ENCODE measurements at regions not wholly inside any gene's neighbourhood (a gene's known extent, or its start where the extent isn't known, plus 50 kb on each side); places are given as distances from the start of the nearest gene placed in this dataset.

DNA sequence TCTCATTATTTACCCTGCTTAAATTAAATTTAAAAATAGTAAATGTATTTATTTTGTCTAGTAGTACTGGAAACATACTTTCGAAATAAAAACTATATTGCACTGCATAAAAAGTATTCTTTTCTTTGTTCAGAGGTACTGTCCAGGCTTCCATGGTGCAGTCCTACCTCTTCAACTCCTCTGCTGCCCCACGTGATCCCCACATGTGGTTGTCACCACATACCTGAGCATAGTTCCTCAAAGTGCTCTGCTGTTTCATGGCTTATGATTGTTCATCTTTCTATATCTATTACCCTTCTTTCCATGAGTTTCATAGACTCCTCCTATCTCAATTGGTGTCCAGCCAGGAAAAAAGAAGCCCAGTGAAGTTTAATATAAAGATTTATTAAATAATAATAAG is 317.5 kb upstream of the OR4E1 start:
- DNase-seq (ENCODE audit: low spot score), result no peak

- DNase-seq (ENCODE audit: low spot score), result peak; percentile 13
These were observed 316.5 kb upstream of the OR4E1 start for GRCh38 chr14:21990116-21990515.

DNA sequence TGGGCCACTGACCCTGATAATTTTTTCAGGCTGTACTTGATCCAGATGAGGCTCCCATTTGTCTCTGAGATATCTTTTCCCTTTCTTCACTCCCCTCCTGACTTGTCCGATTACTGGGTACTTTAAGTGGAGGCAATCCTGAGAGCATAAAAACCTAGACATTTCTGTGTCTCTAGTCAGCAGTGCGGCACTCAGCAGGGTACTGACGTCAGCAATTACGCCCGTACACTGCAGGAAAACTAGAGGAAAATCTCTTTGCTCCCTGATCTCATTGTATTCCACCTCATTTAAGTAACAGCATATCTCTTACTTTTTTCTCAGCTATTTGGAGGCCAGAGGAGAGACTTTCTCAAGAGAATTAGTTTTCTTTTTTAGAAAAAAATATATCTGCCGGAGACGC is 315.5 kb upstream of the OR4E1 start:
- no peak for DNase-seq (ENCODE audit: low spot score)

GRCh38 chr14:21988413-21988812 is 314.8 kb upstream of the OR4E1 start:
- DNase-seq (ENCODE audit: low spot score), result no peak

DNA sequence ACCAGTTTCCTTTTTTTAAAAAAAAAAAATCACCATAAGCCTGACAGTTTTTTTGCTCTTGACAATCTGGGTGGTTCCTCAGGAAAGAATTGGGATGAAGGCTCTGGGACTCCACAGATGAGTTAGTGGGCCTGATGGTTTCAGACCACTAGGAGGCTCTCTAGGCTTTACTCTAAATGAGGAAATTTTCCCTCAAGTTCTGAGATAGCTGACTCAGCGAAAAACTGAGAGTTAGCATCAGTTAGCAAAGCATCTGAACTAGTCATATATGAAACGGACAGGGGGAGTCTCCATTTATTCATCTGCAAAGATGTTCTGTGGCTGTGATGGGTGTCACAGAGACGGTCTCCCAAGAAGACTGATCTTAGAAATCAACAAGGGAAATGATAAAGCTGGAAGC is 314.3 kb upstream of the OR4E1 start:
- peak; percentile 62 for DNase-seq (ENCODE audit: low spot score)

DNA sequence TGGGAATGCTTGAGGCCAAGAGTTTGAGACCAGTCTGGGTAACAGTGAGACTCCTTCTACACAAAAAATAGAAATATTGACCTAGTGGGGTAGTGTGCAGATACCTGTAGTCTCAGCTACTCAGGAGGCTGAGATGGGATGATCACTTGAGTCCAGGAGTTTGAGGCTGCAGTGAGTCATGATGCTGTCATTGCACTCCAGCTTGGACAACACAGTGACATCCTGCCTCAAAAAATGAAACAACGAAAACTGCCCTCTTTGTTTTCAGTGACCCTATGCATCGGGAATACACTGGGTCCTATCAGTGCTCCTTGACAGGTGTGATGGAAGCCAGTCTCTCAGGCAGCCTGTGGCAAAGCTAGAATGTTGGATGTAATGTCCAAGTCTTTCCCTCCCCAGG is 311.5 kb upstream of the OR4E1 start:
- DNase-seq (ENCODE audit: low spot score), result no peak

DNA sequence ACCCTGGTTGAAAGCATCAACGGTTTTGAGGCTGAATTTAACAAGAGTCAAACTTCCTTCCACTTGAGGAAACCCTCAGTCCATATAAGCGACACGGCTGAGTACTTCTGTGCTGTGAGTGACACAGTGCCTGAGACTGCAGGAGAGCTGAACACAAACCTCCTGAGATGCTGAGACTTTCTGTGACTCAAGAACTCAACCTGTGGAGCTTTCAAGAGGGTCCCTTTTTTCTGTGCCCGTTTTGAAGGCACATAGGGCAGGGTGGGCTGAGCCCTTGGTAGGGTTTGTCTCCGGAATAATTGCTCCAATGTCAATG is 305.3 kb upstream of the OR4E1 start:
- DNase-seq (ENCODE audit: low spot score), result no peak

DNA sequence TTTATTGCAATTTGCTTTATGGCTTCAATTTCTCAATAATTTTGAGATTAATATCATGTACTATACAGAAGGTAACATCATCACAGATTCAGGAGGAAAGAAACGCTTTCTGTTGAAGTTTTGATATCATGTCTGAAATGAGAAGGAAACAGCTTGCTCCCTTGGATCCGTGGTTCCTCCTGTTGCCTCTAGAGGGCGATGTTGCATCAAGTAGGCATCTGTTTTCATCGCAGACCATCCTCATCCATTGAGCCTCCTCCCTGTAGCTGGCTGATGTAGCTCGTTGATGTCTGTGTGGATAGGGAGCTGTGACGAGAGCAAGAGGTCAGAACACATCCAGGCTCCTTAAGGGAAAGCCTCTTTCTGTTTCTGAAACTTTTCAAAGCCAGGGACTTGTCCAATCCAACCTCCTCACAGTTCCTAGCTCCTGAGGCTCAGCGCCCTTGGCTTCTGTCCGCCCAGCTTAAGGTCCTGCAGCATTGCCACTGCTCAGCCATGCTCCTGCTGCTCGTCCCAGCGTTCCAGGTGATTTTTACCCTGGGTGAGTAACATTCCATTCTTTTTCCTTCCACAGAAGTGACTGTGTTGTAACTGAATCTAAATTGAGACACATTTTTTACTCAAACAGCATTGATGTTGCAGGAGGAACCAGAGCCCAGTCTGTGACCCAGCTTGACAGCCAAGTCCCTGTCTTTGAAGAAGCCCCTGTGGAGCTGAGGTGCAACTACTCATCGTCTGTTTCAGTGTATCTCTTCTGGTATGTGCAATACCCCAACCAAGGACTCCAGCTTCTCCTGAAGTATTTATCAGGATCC is 304.8 kb upstream of the OR4E1 start:
- peak; percentile 38 for DNase-seq (ENCODE audit: low spot score)

DNA sequence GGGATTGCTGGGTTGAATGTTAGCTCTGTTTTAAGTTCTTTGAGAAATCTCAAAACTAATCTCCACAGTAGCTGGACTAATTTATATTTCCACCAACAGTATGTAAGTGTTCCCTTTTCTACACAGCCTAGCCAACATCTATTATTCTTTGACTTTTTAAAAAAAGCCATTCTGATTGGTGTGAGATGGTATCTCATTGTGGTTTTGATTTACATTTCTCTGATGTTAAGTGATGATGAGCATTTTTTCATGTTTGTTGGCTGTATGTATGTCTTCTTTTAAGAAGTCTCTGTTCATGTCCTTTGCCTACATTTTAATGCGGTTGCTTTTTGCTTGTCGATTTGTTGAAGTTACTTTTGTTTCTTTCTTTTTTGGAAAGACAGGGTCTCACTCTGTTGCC is 301.1 kb upstream of the OR4E1 start:
- no peak for DNase-seq (ENCODE audit: low spot score)

GRCh38 chr14:21965042-21965441 is 291.4 kb upstream of the OR4E1 start:
- no peak for DNase-seq (ENCODE audit: low spot score)

DNA sequence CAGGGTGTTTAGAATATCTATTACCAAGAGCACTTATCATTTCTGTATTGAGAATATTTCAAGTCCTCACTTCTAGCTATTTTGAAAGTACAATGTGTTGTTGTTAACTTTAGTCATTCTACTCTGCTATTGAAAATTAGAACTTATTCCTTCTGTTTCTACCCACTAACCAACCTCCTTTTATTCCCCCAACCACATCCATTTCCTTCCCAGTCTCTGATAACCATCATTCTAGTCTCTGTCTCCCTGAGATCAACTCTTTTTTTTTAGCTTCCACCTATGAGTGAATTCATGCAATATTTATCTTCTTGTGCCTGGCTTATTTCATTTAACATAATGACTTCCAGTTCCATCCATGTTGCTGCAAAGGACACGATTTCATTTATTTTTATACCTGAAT is 290.6 kb upstream of the OR4E1 start:
- DNase-seq (ENCODE audit: low spot score), result no peak

GRCh38 chr14:21960636-21961035 is 287.0 kb upstream of the OR4E1 start:
- DNase-seq (ENCODE audit: low spot score), result no peak

DNA sequence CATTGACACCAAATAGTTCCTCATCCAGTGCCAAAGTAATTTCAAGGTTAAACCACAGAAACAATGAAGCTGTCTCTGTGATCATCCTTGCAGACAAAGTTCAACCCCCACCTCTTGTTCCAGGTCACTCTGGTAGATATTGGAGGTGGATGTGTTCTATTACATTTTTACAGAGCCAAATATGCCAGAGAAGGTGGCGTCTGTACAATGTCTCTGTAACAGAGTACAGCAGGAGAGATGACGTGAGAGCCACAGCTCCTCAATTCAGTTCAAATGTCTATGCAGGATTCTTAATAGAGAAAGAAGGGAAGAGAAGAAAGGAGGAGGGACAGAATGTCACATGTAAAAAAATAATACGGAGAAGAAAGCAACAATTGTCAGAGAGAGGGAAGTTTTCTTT is 268.3 kb upstream of the OR4E1 start:
- DNase-seq (ENCODE audit: low spot score), result no peak

DNA sequence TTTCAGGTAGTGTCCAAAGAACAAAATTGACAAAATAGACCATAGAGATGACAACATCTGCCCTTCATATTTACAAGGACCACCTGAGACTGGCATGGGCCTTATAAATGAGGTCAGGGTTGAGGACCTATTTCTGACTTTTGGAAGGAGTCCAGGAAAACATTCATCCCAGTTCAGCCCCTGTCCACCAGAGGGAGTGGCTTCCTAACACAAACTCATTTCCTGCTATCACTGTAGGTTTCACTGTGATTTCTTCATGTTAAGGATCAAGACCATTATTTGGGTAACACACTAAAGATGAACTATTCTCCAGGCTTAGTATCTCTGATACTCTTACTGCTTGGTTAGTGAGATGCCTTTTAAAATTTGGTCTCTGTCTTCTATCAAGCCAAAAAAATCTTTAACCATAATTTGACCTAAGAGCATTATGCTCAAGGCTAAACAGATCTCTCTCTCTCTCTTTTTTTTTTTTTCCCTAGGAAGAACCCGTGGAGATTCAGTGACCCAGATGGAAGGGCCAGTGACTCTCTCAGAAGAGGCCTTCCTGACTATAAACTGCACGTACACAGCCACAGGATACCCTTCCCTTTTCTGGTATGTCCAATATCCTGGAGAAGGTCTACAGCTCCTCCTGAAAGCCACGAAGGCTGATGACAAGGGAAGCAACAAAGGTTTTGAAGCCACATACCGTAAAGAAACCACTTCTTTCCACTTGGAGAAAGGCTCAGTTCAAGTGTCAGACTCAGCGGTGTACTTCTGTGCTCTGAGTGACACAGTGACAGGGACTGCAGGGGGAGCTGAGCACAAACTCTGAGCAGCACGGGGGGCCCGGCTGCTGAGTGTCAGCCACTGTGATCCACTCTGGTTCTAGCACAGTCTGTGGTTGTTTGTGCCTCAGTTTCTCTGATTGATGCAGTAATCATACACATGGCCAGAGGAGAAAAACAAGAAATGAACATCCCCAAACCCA is 267.6 kb upstream of the OR4E1 start:
- DNase-seq (ENCODE audit: low spot score), result peak; percentile 40

GRCh38 chr14:21939836-21940235 is 266.2 kb upstream of the OR4E1 start:
- no peak for DNase-seq (ENCODE audit: low spot score)

GRCh38 chr14:21937996-21938395 is 264.4 kb upstream of the OR4E1 start:
- no peak for DNase-seq (ENCODE audit: low spot score)

DNA sequence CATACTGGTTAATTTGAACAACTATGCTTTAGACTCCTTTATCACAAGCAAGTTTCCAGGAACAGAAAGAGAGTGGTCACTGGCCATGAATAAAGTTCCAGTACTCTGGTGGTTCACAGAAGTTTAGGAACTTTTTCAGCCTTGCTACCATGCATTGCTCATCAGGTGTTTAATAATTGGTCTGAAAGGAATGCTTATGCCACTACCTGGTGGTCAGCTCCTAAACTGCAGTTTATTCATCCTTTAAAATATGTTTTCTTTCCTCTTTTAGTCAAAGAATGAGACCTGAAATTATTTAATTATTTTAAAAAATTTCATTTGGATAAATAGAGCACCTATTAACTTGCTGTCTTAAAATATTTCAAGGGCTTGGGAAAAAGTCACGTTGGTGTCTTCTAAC is 260.1 kb upstream of the OR4E1 start:
- DNase-seq (ENCODE audit: low spot score), result no peak

GRCh38 chr14:21924479-21924878 is 250.9 kb upstream of the OR4E1 start:
- DNase-seq (ENCODE audit: low spot score), result no peak

DNA sequence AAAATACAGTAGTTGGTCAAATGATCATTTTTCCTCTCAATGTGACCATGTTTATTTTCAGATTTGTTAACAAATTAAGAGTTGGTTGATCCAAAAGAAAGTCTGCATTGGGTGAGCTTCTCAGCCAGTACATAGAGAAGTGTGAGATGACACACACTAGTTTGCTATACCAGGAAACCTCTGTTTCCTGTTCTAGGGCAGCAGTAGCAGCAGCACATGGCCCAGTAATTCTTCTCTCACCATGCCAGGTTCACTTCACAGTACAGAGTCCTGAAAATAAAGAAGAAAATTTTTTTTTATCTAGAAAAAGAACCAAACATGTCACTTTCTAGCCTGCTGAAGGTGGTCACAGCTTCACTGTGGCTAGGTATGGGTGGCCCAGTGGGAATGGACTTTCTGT is 250.2 kb upstream of the OR4E1 start:
- no peak for DNase-seq (ENCODE audit: low spot score)

- no peak for DNase-seq (ENCODE audit: low spot score)
These were observed 247.8 kb upstream of the OR4E1 start for GRCh38 chr14:21921453-21921852.

DNA sequence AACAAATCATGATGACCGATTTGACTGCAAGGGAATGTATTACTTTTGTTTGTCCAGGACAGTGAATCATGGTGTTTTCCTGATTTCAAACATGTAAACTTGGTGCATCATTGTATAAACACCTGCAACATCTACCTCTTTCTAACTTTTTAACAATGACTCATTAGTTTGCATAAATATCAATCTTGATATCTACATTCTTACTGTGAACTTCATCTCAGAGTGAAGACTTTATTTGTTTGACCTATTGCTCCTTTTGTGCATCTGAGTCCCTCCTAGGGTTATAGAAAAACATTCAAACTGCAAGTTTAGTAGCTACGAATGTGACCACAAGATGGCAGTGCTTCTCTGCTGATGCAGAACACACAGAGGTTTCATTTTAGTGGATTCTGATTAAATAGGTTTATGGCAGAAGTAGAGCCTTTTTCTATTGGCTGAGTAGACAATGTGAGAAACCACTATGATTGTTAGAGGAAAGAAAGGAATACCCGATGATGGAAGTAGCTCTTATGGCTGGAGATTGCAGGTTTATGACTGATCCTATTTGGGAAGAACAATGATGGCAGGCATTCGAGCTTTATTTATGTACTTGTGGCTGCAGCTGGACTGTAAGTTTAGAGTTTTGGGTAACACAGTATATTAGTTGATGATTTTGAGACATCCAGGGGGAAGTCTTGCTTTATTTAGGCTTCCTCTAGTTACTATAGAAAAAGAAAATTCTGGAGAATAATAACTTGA is 244.2 kb upstream of the OR4E1 start:
- DNase-seq (ENCODE audit: low spot score), result peak; percentile 68

- DNase-seq (ENCODE audit: low spot score), result peak; percentile 64
These were observed 242.2 kb upstream of the OR4E1 start for GRCh38 chr14:21915826-21916225.
